Medulla oblongata (tissue), 1 donor: ENCODE measurements at regions not wholly inside any gene's neighbourhood (a gene's known extent, or its start where the extent isn't known, plus 50 kb on each side); places are given as distances from the start of the nearest gene placed in this dataset.

Source experiments
- DNase-seq: peaks from one replicate; pipeline ENCODE4 v3.0.0-alpha.2; 2015; ENCODE audit errors: extremely low spot score

GRCh38 chr2:15882761-15883497 is 57.4 kb upstream of the MYCN start:
- DNase-seq, result no peak

- DNase-seq, result no peak
Observed at GRCh38 chr2:15883684-15884083, 56.7 kb upstream of the MYCN start.

GRCh38 chr2:15884790-15885189 is 55.6 kb upstream of the MYCN start:
- DNase-seq, result no peak

GRCh38 chr2:15886231-15886630 is 54.1 kb upstream of the MYCN start:
- DNase-seq, result no peak

- no peak for DNase-seq
Observed at GRCh38 chr2:15889442-15890123, 50.8 kb upstream of the MYCN start.

GRCh38 chr2:15890124-15890754 is 50.1 kb upstream of the MYCN start:
- DNase-seq, result no peak
